Prostate gland (tissue), 2 donors: ENCODE measurements at regions not wholly inside any gene's neighbourhood (a gene's known extent, or its start where the extent isn't known, plus 50 kb on each side); places are given as distances from the start of the nearest gene placed in this dataset.

Experiments used
- CTCF ChIP-seq, 4 experiments: fragments of 200-600 bp in 2 of 4; fragments of 450-650 bp in 2 of 4; sonication (generic) in 2 of 4; IDR thresholded peaks; 1 replicate in 3 of 4; 2 replicates in 1 of 4; pipeline ENCODE4 v1.5.1; 2016 to 2019; ENCODE audit warnings: antibody characterized with exemption in 4 of 4, mild to moderate bottlenecking in 2 of 4, moderate library complexity in 2 of 4
- POLR2A ChIP-seq: fragments of 450-650 bp; IDR thresholded peaks from one replicate; pipeline ENCODE4 v1.6.1; 2016; ENCODE audit warnings: antibody characterized with exemption, mild to moderate bottlenecking

- TF ChIP-seq POLR2A (no peak), CTCF (IDR thresholded peaks at IDR 0.05) (no peak)
Observed at GRCh38 chr1:2885001-2885400, 83.5 kb upstream of the TTC34 start.
